SK-N-MC (cell line): ENCODE measurements at regions not wholly inside any gene's neighbourhood (a gene's known extent, or its start where the extent isn't known, plus 50 kb on each side); places are given as distances from the start of the nearest gene placed in this dataset.

Experiments
- EZH2 ChIP-seq: fragments of 200-600 bp; sonication (generic); IDR thresholded peaks from one replicate; pipeline ENCODE4 v1.6.1; 2017; ENCODE audit warnings: antibody characterized with exemption
- POLR2AphosphoS5 ChIP-seq: IDR thresholded peaks from 2 replicates; pipeline ENCODE4 v1.6.1; 2012; ENCODE audit warnings: mild to moderate bottlenecking, low read depth, low read length, borderline replicate concordance

- no peak for TF ChIP-seq EZH2
- TF ChIP-seq POLR2AphosphoS5, result no peak
Measured at GRCh38 chr4:141815646-141816045, 179.3 kb downstream of the IL15 start.
